Pancreas (tissue), 10 donors: ENCODE measurements at regions not wholly inside any gene's neighbourhood (a gene's known extent, or its start where the extent isn't known, plus 50 kb on each side); places are given as distances from the start of the nearest gene placed in this dataset.

ENCODE experiments used
- ATAC-seq, 4 donors: fragments of 200-7000 bp; cut with Tn5 transposase; one replicate each; pipeline versions ENCODE4 v1.8.0 to v1.9.1; 2020; ENCODE audit warnings: mild to moderate bottlenecking in 4 of 4, moderate library complexity in 4 of 4
- DNase-seq, 6 donors: peaks; one replicate each; pipeline ENCODE4 v3.0.0-alpha.2; 2020
- FAIRE-seq: peaks from 2 replicates; lab custom pipeline; 2012; peaks lifted over from hg19 to GRCh38; lab: Jason Lieb, UNC
- H3K27ac ChIP-seq, 4 donors: fragments of 200-600 bp; sonication (generic); 1 replicate in 3 of 4; 2 replicates in 1 of 4; pipeline versions ENCODE4 v1.5.0 to v1.8.0; 2020
- H3K27me3 ChIP-seq, 4 donors: fragments of 200-600 bp; one replicate each; pipeline ENCODE4 v1.8.0; 2021
- H3K36me3 ChIP-seq, 3 donors: fragments of 200-600 bp; sonication (generic) in 1 of 3; one replicate each; pipeline versions ENCODE4 v1.5.0 to v1.8.0; 2020 to 2021
- H3K4me1 ChIP-seq, 3 donors: fragments of 200-600 bp; one replicate each; pipeline ENCODE4 v1.8.0; 2021
- H3K4me3 ChIP-seq, 4 donors: fragments of 200-600 bp; sonication (generic) in 2 of 4; one replicate each; pipeline versions ENCODE4 v1.5.0 to v1.8.0; 2020 to 2021
- H3K9me3 ChIP-seq, 4 donors: fragments of 200-600 bp; one replicate each; pipeline ENCODE4 v1.8.0; 2021
- CTCF ChIP-seq, 4 donors: fragments of 200-600 bp; sonication (generic) in 3 of 4; IDR thresholded peaks; one replicate each; pipeline versions ENCODE4 v1.5.0 to v1.8.0; 2021; ENCODE audit warnings: antibody characterized with exemption in 4 of 4
- WGBS, 2 donors: extraction: QIAGEN DNeasy Blood & Tissue Kit; methylation state at CpG; one replicate each; pipeline ENCODE4 v1.1.7; 2013; 5-methylcytosine and 5-hydroxymethylcytosine counted together
- intact Hi-C, 3 donors: fragments of 100-400 bp; cut with DNase I; formaldehyde crosslinking; loops; one replicate each; pipeline versions ENCODE4 v1.11.1 to v1.14.2; 2022
- donor health status: healthy with polysubstance abuse.
- donor health status: DM: no; HTN: no; CAD: no; lungs with moderate emphysema.
- donor health status: DM: no; HTN: no; CAD: no.
- donor health status: control.
- donor health status: control.
- donor health status: Bipolar disorder and iron deficiency.
- donor health status: DM: yes; HTN: yes; CAD: no.
- donor health status: DM: no; HTN: no; CAD: no.
- donor health status: DM: no; HTN: no; CAD: no.
- donor health status: DM: yes; HTN: yes; CAD: no.

DNA sequence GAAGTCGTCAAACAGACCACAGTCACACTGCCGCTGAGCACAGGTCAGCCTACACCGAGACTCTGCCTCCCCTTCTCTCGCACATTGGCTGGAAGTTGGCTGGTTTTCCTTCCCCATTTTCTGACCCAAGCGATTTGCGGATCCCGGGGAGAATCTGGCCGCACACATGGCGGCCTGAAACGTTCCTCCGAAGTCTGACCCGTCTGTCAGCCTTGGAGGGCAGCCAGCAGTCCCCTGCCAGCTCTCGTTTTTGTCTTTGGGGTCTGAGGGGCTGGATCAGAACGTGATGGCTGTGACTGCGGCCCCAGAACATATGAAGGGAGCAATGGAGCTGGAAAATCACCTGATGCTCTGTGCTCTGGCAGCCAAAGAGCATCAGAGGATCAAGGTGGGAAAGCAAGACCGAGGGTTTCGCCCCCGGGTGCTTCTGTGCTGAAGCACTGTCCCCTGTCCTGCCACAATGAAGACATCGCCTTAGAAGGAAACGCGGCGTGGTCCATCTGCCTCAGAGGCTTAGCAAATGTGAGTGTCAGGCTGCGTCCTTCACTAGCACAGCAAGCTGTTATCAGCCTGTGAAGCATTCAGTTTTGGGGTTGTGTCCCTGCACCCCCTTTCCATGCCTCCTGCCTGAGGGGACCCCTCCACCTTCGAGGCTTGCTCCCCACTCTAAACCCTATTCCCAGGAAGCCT lies 119.3 kb upstream of the SHH start:
- TF ChIP-seq CTCF (IDR thresholded peaks at IDR 0.05) = no peak
- ATAC-seq (no peak), FAIRE-seq (no peak), DNase-seq (no peak)
- Histone ChIP-seq H3K27ac (no peak overlapping the region), H3K27me3 (peaks cover 0 to 3% (median 0%) of the 10 kb centered on the region in 4 donors), H3K36me3 (no peaks in the 10 kb centered on the region), H3K9me3 (no peaks in the 10 kb centered on the region), H3K4me3 (no peak overlapping the region), H3K4me1 (no peaks in the 10 kb centered on the region)
- WGBS, 2 donors = 55 to 65% methylated on average over 24 of the region's 24 CpGs
- intact Hi-C loops = no loop called here

- FAIRE-seq = no peak
- Histone ChIP-seq H3K27ac (no peak overlapping the region), H3K4me3 (no peak overlapping the region), H3K27me3 (peaks cover 0 to 3% (median 0%) of the 10 kb centered on the region in 4 donors), H3K36me3 (no peaks in the 10 kb centered on the region), H3K9me3 (no peaks in the 10 kb centered on the region), H3K4me1 (no peaks in the 10 kb centered on the region)
- no peak for DNase-seq
- intact Hi-C loops = no loop called here
- 43 to 52% methylated on average over 1 of the region's 1 CpG for WGBS, 2 donors
- ATAC-seq = no peak
- no peak for TF ChIP-seq CTCF (IDR thresholded peaks at IDR 0.05)
Measured at GRCh38 chr7:155930527-155930926, 118.3 kb upstream of the SHH start.

DNA sequence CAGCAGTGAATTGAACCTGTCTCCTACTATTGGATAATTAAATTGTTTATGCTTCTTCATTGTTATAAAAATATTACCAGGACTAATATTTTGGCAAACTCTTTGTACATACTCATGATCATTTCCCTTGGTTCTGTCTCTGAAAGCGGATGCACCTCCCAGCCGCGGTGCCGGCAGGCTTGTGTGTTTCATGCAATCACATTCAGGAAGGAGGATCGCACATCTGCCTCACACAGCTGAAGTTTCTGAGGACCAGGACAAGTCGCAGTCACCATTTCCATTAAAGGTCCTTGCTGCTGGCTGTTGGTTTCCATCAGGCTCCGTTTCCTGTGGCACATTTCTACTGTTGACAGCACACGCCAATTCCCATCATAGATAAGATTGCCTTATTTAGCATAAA lies 117.8 kb upstream of the SHH start:
- no peak for TF ChIP-seq CTCF (IDR thresholded peaks at IDR 0.05)
- no peak overlapping the region for H3K27ac ChIP-seq
- WGBS, 2 donors = 51 to 63% methylated on average over 8 of the region's 8 CpGs
- FAIRE-seq (no peak), DNase-seq (no peak), ATAC-seq (no peak)
- no peaks in the 10 kb centered on the region for H3K36me3 ChIP-seq
- no peaks in the 10 kb centered on the region for H3K9me3 ChIP-seq
- intact Hi-C loops = no loop called here
- no peak overlapping the region for H3K4me3 ChIP-seq
- no peaks in the 10 kb centered on the region for H3K4me1 ChIP-seq
- no peaks in the 10 kb centered on the region for H3K27me3 ChIP-seq

DNA sequence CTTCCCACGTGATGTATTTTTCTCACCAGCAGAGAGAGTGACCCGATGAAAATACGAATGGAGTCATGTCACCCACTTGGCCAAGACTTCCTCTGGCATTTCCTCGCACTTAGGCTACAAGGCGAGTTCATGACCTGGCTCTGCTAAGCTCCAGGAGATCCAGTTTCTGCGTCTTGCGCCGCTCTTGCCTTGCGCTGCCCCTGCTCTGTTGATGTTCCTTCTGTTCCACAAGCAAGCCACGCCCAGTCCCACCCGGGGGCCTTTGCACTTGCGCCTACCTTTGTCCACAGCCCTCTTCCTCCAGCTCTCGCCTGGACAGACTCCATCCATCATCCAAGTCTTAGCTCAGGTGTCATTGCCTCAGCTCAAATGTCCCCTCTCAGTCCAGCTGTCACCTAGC lies 116.3 kb upstream of the SHH start:
- Histone ChIP-seq H3K27ac (no peak overlapping the region), H3K9me3 (no peaks in the 10 kb centered on the region), H3K27me3 (no peaks in the 10 kb centered on the region), H3K36me3 (no peaks in the 10 kb centered on the region), H3K4me1 (no peaks in the 10 kb centered on the region), H3K4me3 (no peak overlapping the region)
- DNase-seq = no peak
- no peak for TF ChIP-seq CTCF (IDR thresholded peaks at IDR 0.05)
- 52 to 56% methylated on average over 13 of the region's 13 CpGs for WGBS, 2 donors
- FAIRE-seq = no peak
- no peak for ATAC-seq
- intact Hi-C loops = no loop called here

DNA sequence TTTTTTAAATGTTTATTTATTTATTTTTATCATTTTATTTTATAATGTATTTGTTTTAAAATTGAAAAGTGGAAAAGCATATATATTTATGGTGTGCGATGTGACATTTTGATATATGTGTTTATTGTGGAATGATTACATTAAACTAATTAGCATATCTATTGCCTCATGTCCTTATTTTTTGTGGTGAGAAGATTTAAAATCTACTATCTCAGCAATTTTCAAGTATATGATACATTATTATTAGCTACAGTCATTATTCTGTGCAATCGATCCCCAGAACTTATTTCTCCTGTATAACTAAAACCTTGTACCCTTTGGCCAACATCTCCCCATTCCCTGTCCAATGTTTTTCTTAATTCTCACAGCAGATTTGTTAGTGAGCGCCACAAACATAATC lies 115.6 kb upstream of the SHH start:
- FAIRE-seq = no peak
- intact Hi-C loops = no loop called here

More for the DNA sequence above, 115.6 kb upstream of the SHH start:
- Histone ChIP-seq H3K27ac (no peak overlapping the region), H3K36me3 (no peaks in the 10 kb centered on the region), H3K27me3 (no peaks in the 10 kb centered on the region), H3K4me1 (no peaks in the 10 kb centered on the region), H3K9me3 (no peaks in the 10 kb centered on the region), H3K4me3 (no peak overlapping the region)
- 82 to 83% methylated on average over 3 of the region's 3 CpGs for WGBS, 2 donors
- no peak for DNase-seq
- ATAC-seq = no peak
- TF ChIP-seq CTCF (IDR thresholded peaks at IDR 0.05) = no peak
